Progenitor cell of endocrine pancreas (in vitro differentiated cells): ENCODE measurements at regions not wholly inside any gene's neighbourhood (a gene's known extent, or its start where the extent isn't known, plus 50 kb on each side); places are given as distances from the start of the nearest gene placed in this dataset.

ENCODE experiments used
- DNase-seq: peaks from one replicate; pipeline ENCODE4 v3.0.0; 2021; ENCODE audit warnings: low spot score; ENCODE audit not compliant: unreplicated experiment
- H3K27ac Mint-ChIP-seq: 2 replicates; pipeline ENCODE4 v1.8.0; 2021; ENCODE audit warnings: mild to moderate bottlenecking, moderate library complexity, mixed read lengths
- H3K27me3 Mint-ChIP-seq: 2 replicates; pipeline ENCODE4 v1.8.0; 2021; ENCODE audit warnings: mixed read lengths
- H3K36me3 Mint-ChIP-seq: 2 replicates; pipeline ENCODE4 v1.8.0; 2022; ENCODE audit warnings: mixed read lengths; ENCODE audit not compliant: insufficient read depth
- H3K4me1 Mint-ChIP-seq: 2 replicates; pipeline ENCODE4 v1.8.0; 2021; ENCODE audit warnings: low read depth, mixed read lengths
- H3K4me3 Mint-ChIP-seq: 2 replicates; pipeline ENCODE4 v1.8.0; 2021; ENCODE audit warnings: low read depth, mild to moderate bottlenecking, moderate library complexity, mixed read lengths
- H3K9me3 Mint-ChIP-seq: 2 replicates; pipeline ENCODE4 v1.8.0; 2021; ENCODE audit warnings: low read depth, mixed read lengths
- TF ChIP-seq, protein P1 (sequence below): fragments of 200-600 bp; sonication (generic); IDR thresholded peaks from one replicate; pipeline ENCODE4 v1.5.0; 2021; ENCODE audit warnings: antibody characterized with exemption, mild to moderate bottlenecking; ENCODE audit not compliant: unreplicated experiment

DNA sequence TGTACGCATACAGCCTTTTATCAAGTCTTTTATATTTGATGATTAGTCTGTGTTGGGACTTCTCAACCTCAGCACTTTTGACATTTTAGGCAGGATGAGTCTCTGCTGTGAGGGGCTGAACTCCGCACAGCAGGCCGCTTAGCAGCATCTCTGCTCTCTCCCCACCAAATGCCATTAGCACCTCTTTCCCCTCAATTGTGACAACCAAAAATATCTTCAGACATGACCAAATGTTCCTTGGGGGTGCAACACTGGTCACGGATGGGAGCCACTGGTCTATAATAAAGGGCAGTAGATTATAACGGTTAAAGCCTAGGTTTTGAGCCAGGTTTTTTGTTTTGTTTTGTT, 109.7 kb upstream of the LRIG1 start:
- Mint-ChIP-seq H3K27me3 (peaks cover 8% of the 10 kb centered on the region), H3K9me3 (peaks cover 3% of the 10 kb centered on the region), H3K4me1 (no peaks in the 10 kb centered on the region), H3K27ac (no peak overlapping the region), H3K36me3 (no peaks in the 10 kb centered on the region), H3K4me3 (no peak overlapping the region)
- TF ChIP-seq, protein P1, sequence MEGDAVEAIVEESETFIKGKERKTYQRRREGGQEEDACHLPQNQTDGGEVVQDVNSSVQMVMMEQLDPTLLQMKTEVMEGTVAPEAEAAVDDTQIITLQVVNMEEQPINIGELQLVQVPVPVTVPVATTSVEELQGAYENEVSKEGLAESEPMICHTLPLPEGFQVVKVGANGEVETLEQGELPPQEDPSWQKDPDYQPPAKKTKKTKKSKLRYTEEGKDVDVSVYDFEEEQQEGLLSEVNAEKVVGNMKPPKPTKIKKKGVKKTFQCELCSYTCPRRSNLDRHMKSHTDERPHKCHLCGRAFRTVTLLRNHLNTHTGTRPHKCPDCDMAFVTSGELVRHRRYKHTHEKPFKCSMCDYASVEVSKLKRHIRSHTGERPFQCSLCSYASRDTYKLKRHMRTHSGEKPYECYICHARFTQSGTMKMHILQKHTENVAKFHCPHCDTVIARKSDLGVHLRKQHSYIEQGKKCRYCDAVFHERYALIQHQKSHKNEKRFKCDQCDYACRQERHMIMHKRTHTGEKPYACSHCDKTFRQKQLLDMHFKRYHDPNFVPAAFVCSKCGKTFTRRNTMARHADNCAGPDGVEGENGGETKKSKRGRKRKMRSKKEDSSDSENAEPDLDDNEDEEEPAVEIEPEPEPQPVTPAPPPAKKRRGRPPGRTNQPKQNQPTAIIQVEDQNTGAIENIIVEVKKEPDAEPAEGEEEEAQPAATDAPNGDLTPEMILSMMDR = no peak
- DNase-seq = no peak

DNA sequence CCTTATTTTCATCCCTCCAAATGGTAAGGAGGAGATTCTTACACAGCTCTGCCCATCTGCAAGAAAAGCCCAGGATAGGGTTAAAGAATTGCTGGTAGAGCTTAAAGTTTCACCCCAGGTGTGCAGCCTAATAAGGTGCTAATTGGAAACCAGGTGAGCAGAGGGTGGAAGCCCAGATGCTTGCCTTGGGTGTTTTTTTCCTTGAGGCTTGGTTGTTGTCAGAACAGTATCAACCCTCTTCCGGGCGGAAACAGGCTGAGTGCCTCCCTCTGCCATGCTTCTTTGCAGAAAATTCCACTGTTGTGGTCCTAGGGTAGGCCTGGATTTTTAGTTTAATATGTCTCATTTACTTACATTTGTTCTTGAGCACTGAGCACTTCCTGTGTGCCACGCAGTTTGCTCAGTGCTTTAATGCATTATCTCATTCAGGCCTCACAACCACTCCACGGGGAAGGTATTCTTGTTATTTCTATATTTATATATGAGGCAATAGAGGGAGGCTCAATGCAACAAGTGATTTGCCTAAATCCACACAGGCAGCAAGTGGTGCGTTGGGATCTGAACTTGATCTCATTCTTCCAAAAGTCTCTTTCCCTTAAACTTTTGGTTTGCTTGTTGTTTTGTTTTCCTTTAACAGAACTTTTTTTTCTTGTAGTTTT, 115.0 kb upstream of the LRIG1 start:
- no peak for DNase-seq
- no peaks in the 10 kb centered on the region for H3K9me3 Mint-ChIP-seq
- no peak overlapping the region for H3K4me3 Mint-ChIP-seq
- H3K27ac Mint-ChIP-seq = no peak overlapping the region
- no peaks in the 10 kb centered on the region for H3K4me1 Mint-ChIP-seq
- no peaks in the 10 kb centered on the region for H3K36me3 Mint-ChIP-seq
- TF ChIP-seq, protein P1 = no peak
- H3K27me3 Mint-ChIP-seq = peaks cover 13% of the 10 kb centered on the region

DNA sequence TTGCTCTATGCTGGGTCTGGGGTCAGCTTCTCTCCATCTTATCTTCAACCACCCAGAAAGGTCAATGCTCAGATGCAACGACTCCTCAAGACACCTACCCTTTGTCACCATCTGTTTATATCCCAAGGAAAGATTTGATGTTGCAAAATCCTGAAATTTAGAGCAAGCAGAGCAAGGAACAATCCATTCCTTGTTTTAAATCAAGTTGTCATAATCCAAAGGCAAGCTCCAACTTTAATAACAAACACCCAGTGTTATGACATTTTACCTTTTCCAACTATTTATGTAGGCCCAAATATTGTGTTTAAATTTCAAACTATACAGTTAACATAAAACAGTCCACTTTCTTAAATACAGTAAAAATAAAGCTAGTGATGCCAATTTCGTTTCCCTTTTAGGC, 116.5 kb upstream of the LRIG1 start:
- Mint-ChIP-seq H3K4me1 (no peaks in the 10 kb centered on the region), H3K27ac (no peak overlapping the region), H3K27me3 (peaks cover 5% of the 10 kb centered on the region), H3K9me3 (no peaks in the 10 kb centered on the region), H3K4me3 (no peak overlapping the region), H3K36me3 (no peaks in the 10 kb centered on the region)
- no peak for DNase-seq
- TF ChIP-seq, protein P1 = no peak

DNA sequence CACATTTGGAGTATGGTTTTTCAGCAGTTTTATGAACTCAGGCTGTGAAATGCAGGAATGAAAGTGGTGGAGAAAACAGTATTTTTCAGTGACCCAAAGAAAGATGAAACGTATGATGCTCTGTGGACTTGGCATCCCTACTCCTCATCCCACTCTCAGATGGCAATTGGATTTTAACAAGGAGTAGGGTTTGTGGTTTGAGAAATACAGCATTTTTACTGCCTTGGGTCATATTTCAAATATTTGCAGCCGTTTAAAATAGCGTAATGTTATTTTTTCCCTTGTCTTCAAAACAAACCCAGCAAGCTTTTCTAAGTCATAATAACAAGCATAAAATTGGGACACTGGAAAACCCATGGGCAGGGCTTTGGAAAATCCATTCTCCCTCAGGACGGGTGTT, 117.2 kb upstream of the LRIG1 start:
- TF ChIP-seq, protein P1 = no peak
- DNase-seq = no peak
- Mint-ChIP-seq H3K4me1 (no peaks in the 10 kb centered on the region), H3K27me3 (peaks cover 5% of the 10 kb centered on the region), H3K9me3 (no peaks in the 10 kb centered on the region), H3K27ac (no peak overlapping the region), H3K36me3 (no peaks in the 10 kb centered on the region), H3K4me3 (no peak overlapping the region)

DNA sequence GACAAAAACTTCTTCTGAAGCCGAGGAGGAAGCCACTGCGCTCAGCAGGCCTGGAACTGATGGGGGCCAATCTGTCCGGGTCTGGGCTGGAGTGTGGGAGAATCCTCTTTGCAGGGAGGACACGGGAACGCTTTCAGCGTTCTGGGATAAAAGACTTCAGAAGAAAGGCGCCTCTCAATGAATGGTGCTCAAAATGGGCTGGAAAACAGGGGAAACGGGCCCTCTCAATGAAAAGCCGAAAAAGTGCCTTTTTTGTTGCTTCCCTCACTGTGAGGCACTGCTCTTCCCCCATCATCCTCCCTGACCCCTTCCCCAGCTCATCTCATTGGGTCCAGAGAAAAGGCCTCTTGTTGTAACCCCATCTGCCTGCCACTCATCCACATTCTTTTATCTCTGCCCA, 119.5 kb upstream of the LRIG1 start:
- no peaks in the 10 kb centered on the region for H3K9me3 Mint-ChIP-seq
- H3K4me3 Mint-ChIP-seq = no peak overlapping the region
- no peaks in the 10 kb centered on the region for H3K36me3 Mint-ChIP-seq
- H3K27ac Mint-ChIP-seq = no peak overlapping the region
- TF ChIP-seq, protein P1 = no peak
- DNase-seq = no peak
- no peaks in the 10 kb centered on the region for H3K4me1 Mint-ChIP-seq
- H3K27me3 Mint-ChIP-seq = peaks cover 5% of the 10 kb centered on the region
